Caco-2 (cell line): ENCODE measurements at regions not wholly inside any gene's neighbourhood (a gene's known extent, or its start where the extent isn't known, plus 50 kb on each side); places are given as distances from the start of the nearest gene placed in this dataset.

Experiments used
- BruUV-seq: library from RNA; stranded (reverse); fragments of 400-500 nt; replicated peaks from 2 replicates; lab custom pipeline; 2021; lab: Mats Ljungman, UMichigan
- CTCF ChIA-PET: fragments of 300-600 bp; sonication (Branson Sonifier 250); formaldehyde crosslinking; loops from one replicate; lab custom pipeline; 2022; ENCODE audit warnings: antibody characterized with exemption; lab: Charles Lee
- POLR2A ChIA-PET: fragments of 300-600 bp; sonication (Branson Sonifier 250); formaldehyde crosslinking; loops from one replicate; lab custom pipeline; 2022; ENCODE audit warnings: antibody characterized with exemption; lab: Charles Lee
- DNase-seq, 2 experiments: peaks; one replicate each; pipeline versions ENCODE4 v3.0.0 to v3.0.0-alpha.2; 2020 to 2022
- H3K27me3 ChIP-seq: replicated peaks from 2 replicates; pipeline ENCODE4 v1.6.0; 2011; ENCODE audit warnings: low read length; ENCODE audit not compliant: control insufficient read depth, insufficient read depth
- H3K36me3 ChIP-seq: 2 replicates; pipeline ENCODE4 v1.5.1; 2011; ENCODE audit warnings: low read length; ENCODE audit not compliant: control insufficient read depth, insufficient read depth
- H3K4me1 ChIP-seq: fragments of 250-450 bp; sonication (Bioruptor Pico); 2 replicates; pipeline ENCODE4 v1.5.1; 2020; ENCODE audit warnings: mild to moderate bottlenecking
- H3K4me3 ChIP-seq: 2 replicates; pipeline ENCODE4 v1.5.1; 2011; ENCODE audit warnings: low read depth, mild to moderate bottlenecking, control low read depth, low read length
- H3K9me3 ChIP-seq: fragments of 250-450 bp; sonication (Bioruptor Pico); 2 replicates; pipeline ENCODE4 v1.5.1; 2020; ENCODE audit warnings: mild to moderate bottlenecking, moderate library complexity
- H3K27ac Mint-ChIP-seq: one replicate; pipeline ENCODE4 v1.8.0; 2022; ENCODE audit warnings: mixed read lengths; ENCODE audit not compliant: unreplicated experiment
- H3K27me3 Mint-ChIP-seq: one replicate; pipeline ENCODE4 v1.8.0; 2022; ENCODE audit warnings: mixed read lengths; ENCODE audit not compliant: insufficient read depth, unreplicated experiment
- H3K36me3 Mint-ChIP-seq: one replicate; pipeline ENCODE4 v1.8.0; 2022; ENCODE audit warnings: mild to moderate bottlenecking, mixed read lengths; ENCODE audit not compliant: insufficient read depth, unreplicated experiment
- H3K4me1 Mint-ChIP-seq: one replicate; pipeline ENCODE4 v1.8.0; 2022; ENCODE audit warnings: low read depth, mixed read lengths; ENCODE audit not compliant: unreplicated experiment
- H3K4me3 Mint-ChIP-seq: one replicate; pipeline ENCODE4 v1.8.0; 2022; ENCODE audit warnings: mild to moderate bottlenecking, moderate library complexity, mixed read lengths; ENCODE audit not compliant: unreplicated experiment
- H3K9me3 Mint-ChIP-seq: one replicate; pipeline ENCODE4 v1.8.0; 2022; ENCODE audit warnings: mixed read lengths; ENCODE audit not compliant: unreplicated experiment
- CTCF ChIP-seq, 2 experiments: fragments of 200-600 bp in 1 of 2; IDR thresholded peaks; 1 replicate in 1 of 2; 2 replicates in 1 of 2; pipeline versions ENCODE4 v1.5.1 to v1.8.0; 2011 to 2022; ENCODE audit warnings: antibody characterized with exemption in 1 of 2, control low read depth in 1 of 2, inconsistent platforms in 1 of 2, low read depth in 1 of 2, low read length in 1 of 2, mild to moderate bottlenecking in 1 of 2, moderate library complexity in 1 of 2; ENCODE audit not compliant: insufficient read depth in 1 of 2, severe bottlenecking in 1 of 2, unreplicated experiment in 1 of 2
- intact Hi-C: fragments of 100-400 bp; cut with micrococcal nuclease; formaldehyde crosslinking; loops from one replicate; pipeline ENCODE4 v1.10.0; 2022; ENCODE audit not compliant: unreplicated experiment

- no peaks in the 10 kb centered on the region for H3K4me1 Mint-ChIP-seq
- no peaks in the 10 kb centered on the region for H3K36me3 ChIP-seq
- H3K27me3 ChIP-seq: no peaks in the 10 kb centered on the region
- DNase-seq: peak in 1 of 2 experiments; percentile 15
- H3K36me3 Mint-ChIP-seq: peaks cover 5% of the 10 kb centered on the region
- intact Hi-C loops: no loop called here
- H3K9me3 Mint-ChIP-seq: no peaks in the 10 kb centered on the region
- H3K4me1 ChIP-seq: no peaks in the 10 kb centered on the region
- POLR2A ChIA-PET: no interaction called here
- CTCF ChIA-PET: no interaction called here
- peaks cover 5% of the 10 kb centered on the region for H3K27me3 Mint-ChIP-seq
- H3K4me3 ChIP-seq: no peak overlapping the region
- H3K9me3 ChIP-seq: no peaks in the 10 kb centered on the region
- no peak overlapping the region for H3K27ac Mint-ChIP-seq
- no peak for TF ChIP-seq CTCF (IDR thresholded peaks at IDR 0.05; ENCODE audit: insufficient read depth in 1 of 2, low read depth in 1 of 2, low read length in 1 of 2, severe bottlenecking in 1 of 2, unreplicated experiment in 1 of 2)
- H3K4me3 Mint-ChIP-seq: peak overlapping the region; percentile 42
- no TSS peak for BruUV-seq
These were observed 72.2 kb upstream of the GABRG1 start for GRCh38 chr4:46196086-46196485.

GRCh38 chr4:46185766-46186165 lies 61.9 kb upstream of the GABRG1 start:
- no peak for TF ChIP-seq CTCF (IDR thresholded peaks at IDR 0.05; ENCODE audit: insufficient read depth in 1 of 2, low read depth in 1 of 2, low read length in 1 of 2, severe bottlenecking in 1 of 2, unreplicated experiment in 1 of 2)
- H3K36me3 ChIP-seq: no peaks in the 10 kb centered on the region
- H3K27me3 ChIP-seq: no peaks in the 10 kb centered on the region
- H3K4me1 ChIP-seq: no peaks in the 10 kb centered on the region
- POLR2A ChIA-PET: no interaction called here
- Mint-ChIP-seq H3K4me3 (no peak overlapping the region), H3K36me3 (no peaks in the 10 kb centered on the region), H3K4me1 (no peaks in the 10 kb centered on the region), H3K27ac (no peak overlapping the region), H3K27me3 (no peaks in the 10 kb centered on the region), H3K9me3 (peaks cover 7% of the 10 kb centered on the region)
- no peak overlapping the region for H3K4me3 ChIP-seq
- no TSS peak for BruUV-seq
- intact Hi-C loops: no loop called here
- no peaks in the 10 kb centered on the region for H3K9me3 ChIP-seq
- CTCF ChIA-PET: no interaction called here
- no peak for DNase-seq

GRCh38 chr4:46179356-46179755 lies 55.5 kb upstream of the GABRG1 start:
- TF ChIP-seq CTCF (IDR thresholded peaks at IDR 0.05; ENCODE audit: insufficient read depth in 1 of 2, low read depth in 1 of 2, low read length in 1 of 2, severe bottlenecking in 1 of 2, unreplicated experiment in 1 of 2): no peak
- Histone ChIP-seq H3K27me3 (no peaks in the 10 kb centered on the region), H3K4me1 (no peaks in the 10 kb centered on the region), H3K4me3 (no peak overlapping the region), H3K36me3 (no peaks in the 10 kb centered on the region), H3K9me3 (no peaks in the 10 kb centered on the region; the same call in 1 of the 2 replicates)
- ChIA-PET POLR2A (no interaction called here), CTCF (no interaction called here)
- no peak overlapping the region for H3K4me3 Mint-ChIP-seq
- H3K9me3 Mint-ChIP-seq: peaks cover 32% of the 10 kb centered on the region
- BruUV-seq: no TSS peak
- intact Hi-C loops: no loop called here
- no peaks in the 10 kb centered on the region for H3K36me3 Mint-ChIP-seq
- no peak overlapping the region for H3K27ac Mint-ChIP-seq
- no peaks in the 10 kb centered on the region for H3K4me1 Mint-ChIP-seq
- DNase-seq: no peak
- no peaks in the 10 kb centered on the region for H3K27me3 Mint-ChIP-seq
